ENCODE measurements at regions not wholly inside any gene's neighbourhood (a gene's known extent, or its start where the extent isn't known, plus 50 kb on each side); places are given as distances from the start of the nearest gene placed in this dataset.

- intact Hi-C loops (cut with DNase I) = no loop called here
- peak; percentile 48 for ATAC-seq
- DNase-seq (ENCODE audit: low spot score) = no peak
Observed at GRCh38 chr5:168209997-168210396, 81.4 kb upstream of the WWC1 start.

DNA sequence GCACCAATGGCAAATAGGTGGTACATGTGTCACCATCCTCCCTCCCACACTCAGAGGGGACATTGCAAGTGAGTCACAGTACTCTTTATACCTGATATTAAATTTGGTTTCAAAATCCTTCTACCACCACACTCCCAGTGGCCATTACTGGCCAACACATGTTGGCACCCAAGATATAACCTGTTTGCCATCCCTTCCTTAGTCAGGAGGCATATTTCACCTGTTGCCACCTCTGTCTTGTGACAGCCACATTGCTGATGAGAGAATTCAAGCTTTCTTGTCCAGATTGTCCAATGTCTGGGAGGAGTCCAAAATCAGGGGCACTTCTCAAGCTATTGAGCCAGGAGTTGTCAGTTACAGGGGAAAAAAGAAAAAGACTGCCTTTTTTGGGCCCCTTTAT lies 80.2 kb upstream of the WWC1 start:
- DNase-seq (ENCODE audit: low spot score) (no peak), ATAC-seq (no peak)
- intact Hi-C loops (cut with DNase I) = no loop called here

DNA sequence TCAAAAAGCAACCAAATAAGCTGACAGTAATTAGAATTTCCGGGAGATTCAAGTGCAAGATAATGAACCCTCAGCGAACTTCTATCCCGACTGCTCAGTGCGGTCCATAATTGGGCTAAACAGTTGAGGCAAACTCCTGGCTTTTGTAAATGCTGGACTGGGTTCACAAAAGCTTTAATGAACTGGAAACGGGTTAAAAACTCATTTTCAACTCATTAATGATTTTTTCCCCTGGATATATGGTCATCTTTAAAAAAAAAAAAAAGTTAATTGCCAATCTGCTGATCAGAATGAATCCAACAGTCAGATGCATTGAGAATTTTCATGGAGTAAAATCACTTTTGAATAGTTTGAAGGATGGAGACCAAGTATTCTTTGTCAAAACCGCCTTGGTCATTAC lies 79.5 kb upstream of the WWC1 start:
- ATAC-seq (no peak), DNase-seq (ENCODE audit: low spot score) (no peak)
- intact Hi-C loops (cut with DNase I) = no loop called here

DNA sequence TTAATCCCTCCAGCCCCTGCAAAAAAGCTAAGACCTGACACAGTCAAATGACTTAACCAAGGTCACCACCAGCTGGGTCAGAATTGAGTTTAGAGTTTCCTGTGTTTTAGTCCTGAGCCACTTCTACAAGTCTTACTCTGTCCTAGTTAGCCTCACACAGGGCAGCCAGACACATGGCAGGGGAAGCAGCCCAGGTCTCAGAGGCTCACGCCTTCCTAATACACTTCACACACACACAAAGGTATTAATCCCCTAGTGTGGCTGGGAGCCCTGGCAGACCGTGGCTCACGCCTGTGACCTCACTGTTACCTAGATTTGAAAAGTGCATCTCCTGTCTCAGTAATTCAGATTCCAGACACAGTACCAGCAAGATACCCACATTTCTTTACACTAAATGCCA lies 77.4 kb upstream of the WWC1 start:
- DNase-seq (ENCODE audit: low spot score) = no peak
- intact Hi-C loops (cut with DNase I) = no loop called here
- ATAC-seq = no peak

- intact Hi-C loops (cut with DNase I) = no loop called here
- no peak for ATAC-seq
- no peak for DNase-seq (ENCODE audit: low spot score)
Observed at GRCh38 chr5:168214886-168215285, 76.6 kb upstream of the WWC1 start.

- DNase-seq (ENCODE audit: low spot score) = no peak
Observed at GRCh38 chr5:168215646-168216045, 75.8 kb upstream of the WWC1 start.

DNA sequence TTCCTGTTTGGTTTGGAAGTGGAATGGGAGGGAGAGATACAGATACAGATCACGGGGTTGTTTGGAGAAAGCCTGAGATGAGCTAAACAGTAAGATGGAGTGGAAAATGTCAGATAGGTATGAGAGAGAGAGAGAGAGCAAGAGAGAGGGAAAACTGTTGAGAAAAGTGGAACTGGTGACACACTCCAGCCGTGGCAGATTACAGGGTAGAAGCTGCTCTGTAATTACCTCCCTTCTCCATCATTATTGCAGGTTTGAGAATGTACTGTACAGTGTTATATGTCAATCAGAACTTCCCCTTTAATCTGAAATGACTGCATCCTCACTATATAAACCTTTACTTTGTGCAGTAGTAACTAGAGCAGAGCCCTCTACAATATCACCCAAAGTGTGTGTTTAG lies 74.5 kb upstream of the WWC1 start:
- DNase-seq (ENCODE audit: low spot score) = no peak
- ATAC-seq = no peak
- intact Hi-C loops (cut with DNase I) = no loop called here

More at GRCh38 chr5:168215646-168216045, 75.8 kb upstream of the WWC1 start:
- ATAC-seq = no peak
- intact Hi-C loops (cut with DNase I) = no loop called here

GRCh38 chr5:168217497-168217896 lies 73.9 kb upstream of the WWC1 start:
- intact Hi-C loops (cut with DNase I) = no loop called here
- ATAC-seq = no peak

DNA sequence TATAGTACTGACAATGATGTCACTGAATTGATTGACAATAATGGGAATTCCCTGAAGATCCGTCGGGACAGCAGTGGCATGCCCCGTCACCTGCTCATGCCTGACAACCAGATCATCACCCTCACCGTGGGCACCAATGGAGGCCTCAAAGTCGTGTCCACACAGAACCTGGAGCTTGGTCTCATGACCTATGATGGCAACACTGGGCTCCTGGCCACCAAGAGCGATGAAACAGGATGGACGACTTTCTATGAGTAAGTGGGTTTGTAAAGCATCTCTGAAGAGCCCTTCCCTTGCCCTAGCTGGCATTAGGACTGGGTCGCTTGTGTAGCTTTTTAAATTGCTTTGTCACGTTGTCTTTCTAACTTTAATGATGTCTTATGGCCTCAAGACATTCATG lies 72.7 kb upstream of the WWC1 start:
- no peak for DNase-seq (ENCODE audit: low spot score)
- ATAC-seq = no peak
- intact Hi-C loops (cut with DNase I) = no loop called here

More at GRCh38 chr5:168217497-168217896, 73.9 kb upstream of the WWC1 start:
- DNase-seq (ENCODE audit: low spot score) = no peak

- peak; percentile 84 for ATAC-seq
- intact Hi-C loops (cut with DNase I) = loop anchor here (10.0 kb wide), 1 partner anchor 485 kb away; no protein-coding TSS in a partner anchor
Observed at GRCh38 chr5:168219515-168220410, 71.7 kb upstream of the WWC1 start.

DNA sequence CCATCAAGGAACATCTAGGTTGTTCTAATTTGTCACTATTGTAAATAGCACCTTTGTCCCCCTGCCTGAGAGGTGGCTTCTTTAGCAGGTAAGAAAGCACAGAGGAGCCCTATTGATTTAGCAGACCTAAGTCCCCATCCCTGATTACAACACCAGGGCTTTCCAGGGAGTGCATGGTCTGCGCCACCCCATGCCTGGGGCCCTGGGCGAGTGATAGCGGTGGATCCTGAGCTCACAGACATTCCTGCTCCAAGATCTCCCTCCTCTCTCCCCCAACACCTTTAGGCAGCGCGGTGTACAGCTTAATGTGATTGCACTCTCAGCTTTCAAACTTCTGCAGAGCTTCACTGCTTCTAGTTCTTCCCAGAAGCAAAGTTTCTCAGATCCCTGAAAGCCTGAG lies 67.4 kb upstream of the WWC1 start:
- intact Hi-C loops (cut with DNase I) = loop anchor here (10.0 kb wide), 1 partner anchor 489 kb away; no protein-coding TSS in a partner anchor
- DNase-seq (ENCODE audit: low spot score) = no peak
- ATAC-seq = no peak

More at GRCh38 chr5:168219515-168220410, 71.7 kb upstream of the WWC1 start:
- DNase-seq (ENCODE audit: low spot score) = no peak

DNA sequence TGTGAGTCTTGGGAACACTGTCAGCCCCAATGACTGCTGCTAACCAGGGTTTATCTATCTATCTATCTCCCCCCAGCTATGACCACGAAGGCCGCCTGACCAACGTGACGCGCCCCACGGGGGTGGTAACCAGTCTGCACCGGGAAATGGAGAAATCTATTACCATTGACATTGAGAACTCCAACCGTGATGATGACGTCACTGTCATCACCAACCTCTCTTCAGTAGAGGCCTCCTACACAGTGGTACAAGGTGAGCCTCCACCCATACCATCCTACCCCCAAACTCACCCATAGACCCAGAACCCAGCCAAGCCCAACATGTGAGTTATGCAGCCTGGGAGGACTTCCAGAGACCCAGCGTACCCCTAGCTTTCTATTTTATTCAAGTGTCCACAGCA lies 65.4 kb upstream of the WWC1 start:
- intact Hi-C loops (cut with DNase I) = loop anchor here (10.0 kb wide), 1 partner anchor 491 kb away; no protein-coding TSS in a partner anchor
- ATAC-seq = no peak
- DNase-seq (ENCODE audit: low spot score) = no peak

DNA sequence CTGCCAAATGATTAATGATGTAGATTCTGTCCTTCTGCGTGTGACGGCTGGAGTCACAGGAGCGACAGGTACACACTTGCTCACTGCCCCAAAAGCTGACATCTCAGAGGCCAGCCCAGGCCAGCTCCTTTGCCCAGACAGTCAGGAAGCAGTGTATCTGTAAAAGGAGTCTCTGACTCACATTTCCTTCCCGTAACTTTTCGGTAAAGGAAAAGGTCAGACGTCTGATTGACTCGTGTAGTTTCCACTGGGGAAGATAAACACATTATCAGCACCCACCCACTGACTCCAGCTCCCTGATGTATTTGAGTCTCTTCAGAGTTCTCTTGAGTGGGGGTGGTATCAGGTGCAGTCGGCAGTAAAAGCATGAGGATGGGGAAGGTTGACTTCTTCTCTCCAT lies 64.4 kb upstream of the WWC1 start:
- ATAC-seq (no peak), DNase-seq (ENCODE audit: low spot score) (no peak)
- intact Hi-C loops (cut with DNase I) = loop anchor here (10.0 kb wide), 1 partner anchor 492 kb away; no protein-coding TSS in a partner anchor

DNA sequence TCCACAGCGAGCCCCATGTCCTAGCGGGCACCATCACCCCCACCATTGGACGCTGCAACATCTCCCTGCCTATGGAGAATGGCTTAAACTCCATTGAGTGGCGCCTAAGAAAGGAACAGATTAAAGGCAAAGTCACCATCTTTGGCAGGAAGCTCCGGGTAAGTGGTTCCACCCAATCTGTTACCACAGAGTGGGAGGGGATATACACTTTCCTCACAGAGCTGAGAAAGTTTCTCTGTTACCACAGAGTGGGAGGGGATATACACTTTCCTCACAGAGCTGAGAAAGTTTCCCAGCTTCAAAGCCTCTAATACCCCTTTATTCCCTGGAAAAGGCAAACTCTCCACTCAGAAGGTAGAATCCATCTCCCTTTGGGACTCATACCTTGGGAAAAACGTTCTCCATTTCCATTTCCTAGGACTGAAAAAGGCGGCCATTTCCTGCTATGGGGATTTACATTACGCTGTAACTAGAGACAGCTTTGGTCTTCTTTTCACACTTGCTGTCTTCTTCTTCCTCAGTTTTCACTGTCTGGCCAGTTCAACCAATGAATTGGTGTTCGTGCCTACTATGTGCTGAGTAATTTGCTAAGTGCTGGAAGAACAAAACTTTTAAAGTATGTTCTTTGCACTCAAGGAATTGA lies 63.4 kb upstream of the WWC1 start:
- DNase-seq (ENCODE audit: low spot score) (no peak), ATAC-seq (no peak)
- intact Hi-C loops (cut with DNase I) = loop anchor here (10.0 kb wide), 1 partner anchor 493 kb away; no protein-coding TSS in a partner anchor

GRCh38 chr5:168228668-168229067 lies 62.8 kb upstream of the WWC1 start:
- ATAC-seq = no peak
- intact Hi-C loops (cut with DNase I) = loop anchor here (10.0 kb wide), 1 partner anchor 494 kb away; no protein-coding TSS in a partner anchor
- no peak for DNase-seq (ENCODE audit: low spot score)

GRCh38 chr5:168234133-168234532 lies 57.3 kb upstream of the WWC1 start:
- ATAC-seq (peak; percentile 35), DNase-seq (ENCODE audit: low spot score) (no peak)
- intact Hi-C loops (cut with DNase I) = no loop called here

DNA sequence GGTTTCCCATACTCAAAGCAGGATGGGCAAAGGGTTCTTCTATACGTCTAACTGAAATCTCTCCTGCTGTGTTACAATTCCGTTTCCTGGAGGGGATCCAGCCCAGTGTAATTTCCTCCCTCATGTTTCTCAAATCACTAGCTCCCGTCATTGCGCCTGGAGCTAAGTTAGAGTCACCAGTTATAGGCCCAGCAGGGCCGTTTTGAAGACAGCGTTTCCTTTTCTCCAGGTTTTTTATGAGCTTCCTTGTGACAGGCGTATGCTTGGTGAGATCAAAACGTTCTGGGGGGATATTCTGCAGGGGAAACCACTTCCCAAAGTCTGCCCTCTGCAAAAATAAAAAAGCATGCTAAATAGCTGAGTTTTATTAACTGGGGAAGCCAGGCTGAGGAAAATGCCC lies 53.0 kb upstream of the WWC1 start:
- no peak for DNase-seq (ENCODE audit: low spot score)
- intact Hi-C loops (cut with DNase I) = no loop called here
- ATAC-seq = no peak

GRCh38 chr5:168239325-168239724 lies 52.1 kb upstream of the WWC1 start:
- no peak for DNase-seq (ENCODE audit: low spot score)
- intact Hi-C loops (cut with DNase I) = no loop called here

More at GRCh38 chr5:168239325-168239724, 52.1 kb upstream of the WWC1 start:
- ATAC-seq = no peak

Data from sciatic nerve (tissue), 2 donors.